Endothelial cell of umbilical vein (primary cell): ENCODE measurements at regions not wholly inside any gene's neighbourhood (a gene's known extent, or its start where the extent isn't known, plus 50 kb on each side); places are given as distances from the start of the nearest gene placed in this dataset.

Experiments
- EZH2 ChIP-seq: IDR thresholded peaks from 2 replicates; pipeline ENCODE4 v1.6.1; 2012; ENCODE audit warnings: borderline replicate concordance, low read depth, mild to moderate bottlenecking, moderate library complexity, low read length, inconsistent platforms; ENCODE audit not compliant: severe bottlenecking
- JUN ChIP-seq: IDR thresholded peaks from 2 replicates; pipeline ENCODE4 v1.6.1; 2011; ENCODE audit warnings: borderline replicate concordance, low read depth; ENCODE audit not compliant: insufficient read length, insufficient read depth
- POLR2A ChIP-seq: IDR thresholded peaks from 2 replicates; pipeline ENCODE4 v1.6.1; 2012; ENCODE audit warnings: low read depth, mild to moderate bottlenecking, control low read depth, low read length
- POLR2AphosphoS5 ChIP-seq: IDR thresholded peaks from 2 replicates; pipeline ENCODE4 v1.6.1; 2012; ENCODE audit warnings: low read depth, mild to moderate bottlenecking, control low read depth, low read length, moderate library complexity; ENCODE audit not compliant: insufficient read depth
- TF ChIP-seq, protein P1 (sequence below): IDR thresholded peaks from 2 replicates; pipeline ENCODE4 v1.6.1; 2011; ENCODE audit not compliant: insufficient read depth, insufficient read length
- TF ChIP-seq, protein P2 (sequence below), 2 donors: IDR thresholded peaks; 1 replicate in 1 of 2; 2 replicates in 1 of 2; pipeline ENCODE4 v1.5.1; 2011; ENCODE audit warnings: low read length in 2 of 2, mild to moderate bottlenecking in 2 of 2, moderate library complexity in 2 of 2, control low read depth in 1 of 2, inconsistent platforms in 1 of 2, low read depth in 1 of 2; ENCODE audit not compliant: insufficient read depth in 1 of 2; ENCODE audit errors: extremely low read depth in 1 of 2

DNA sequence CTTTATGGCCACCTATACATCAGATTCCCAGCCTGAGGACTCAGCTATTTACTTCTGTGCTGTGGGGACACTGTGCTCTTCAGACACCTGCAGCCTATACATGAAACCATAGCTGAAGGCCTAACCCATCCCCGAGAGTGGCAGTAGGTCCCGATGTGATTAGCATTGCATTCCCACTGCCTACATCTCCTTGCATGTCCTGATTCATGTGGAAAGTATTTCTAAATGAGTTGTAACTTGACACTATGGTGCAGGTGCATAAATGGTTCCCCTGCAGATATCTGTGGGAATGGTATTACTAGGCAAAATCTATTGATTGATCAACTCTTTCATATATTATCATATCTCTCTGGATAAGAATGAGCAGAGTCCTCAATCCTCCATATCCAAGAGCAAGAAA is 433.5 kb downstream of the DAD1 start:
- TF ChIP-seq EZH2 (no peak), POLR2AphosphoS5 (no peak), POLR2A (no peak), JUN (no peak)
- TF ChIP-seq, protein P1, sequence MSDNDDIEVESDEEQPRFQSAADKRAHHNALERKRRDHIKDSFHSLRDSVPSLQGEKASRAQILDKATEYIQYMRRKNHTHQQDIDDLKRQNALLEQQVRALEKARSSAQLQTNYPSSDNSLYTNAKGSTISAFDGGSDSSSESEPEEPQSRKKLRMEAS = no peak
- TF ChIP-seq, protein P2, sequence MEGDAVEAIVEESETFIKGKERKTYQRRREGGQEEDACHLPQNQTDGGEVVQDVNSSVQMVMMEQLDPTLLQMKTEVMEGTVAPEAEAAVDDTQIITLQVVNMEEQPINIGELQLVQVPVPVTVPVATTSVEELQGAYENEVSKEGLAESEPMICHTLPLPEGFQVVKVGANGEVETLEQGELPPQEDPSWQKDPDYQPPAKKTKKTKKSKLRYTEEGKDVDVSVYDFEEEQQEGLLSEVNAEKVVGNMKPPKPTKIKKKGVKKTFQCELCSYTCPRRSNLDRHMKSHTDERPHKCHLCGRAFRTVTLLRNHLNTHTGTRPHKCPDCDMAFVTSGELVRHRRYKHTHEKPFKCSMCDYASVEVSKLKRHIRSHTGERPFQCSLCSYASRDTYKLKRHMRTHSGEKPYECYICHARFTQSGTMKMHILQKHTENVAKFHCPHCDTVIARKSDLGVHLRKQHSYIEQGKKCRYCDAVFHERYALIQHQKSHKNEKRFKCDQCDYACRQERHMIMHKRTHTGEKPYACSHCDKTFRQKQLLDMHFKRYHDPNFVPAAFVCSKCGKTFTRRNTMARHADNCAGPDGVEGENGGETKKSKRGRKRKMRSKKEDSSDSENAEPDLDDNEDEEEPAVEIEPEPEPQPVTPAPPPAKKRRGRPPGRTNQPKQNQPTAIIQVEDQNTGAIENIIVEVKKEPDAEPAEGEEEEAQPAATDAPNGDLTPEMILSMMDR (IDR thresholded peaks at IDR 0.05; ENCODE audit: extremely low read depth in 1 of 2, insufficient read depth in 1 of 2, low read depth in 1 of 2, low read length in 2 of 2) = no peak
